CD14-positive monocyte (primary cell): ENCODE measurements at regions not wholly inside any gene's neighbourhood (a gene's known extent, or its start where the extent isn't known, plus 50 kb on each side); places are given as distances from the start of the nearest gene placed in this dataset.

Experiments
- DNase-seq, 3 donors: peaks; one replicate each; pipeline ENCODE4 v3.0.0-alpha.2; 2011 to 2022
- H2AFZ ChIP-seq: 2 replicates; pipeline ENCODE4 v1.6.0; 2012; ENCODE audit warnings: mild to moderate bottlenecking, low read depth, low read length, inconsistent platforms; ENCODE audit not compliant: insufficient read depth, poor library complexity, severe bottlenecking
- H3K27ac ChIP-seq, 2 donors: 1 replicate in 1 of 2; 2 replicates in 1 of 2; pipeline ENCODE4 v1.5.1; 2012 to 2013; ENCODE audit warnings: low read length in 2 of 2, control low read depth in 1 of 2, inconsistent platforms in 1 of 2, low read depth in 1 of 2, mild to moderate bottlenecking in 1 of 2
- H3K27me3 ChIP-seq, 2 donors: one replicate each; pipeline versions ENCODE4 v1.6.0 to v1.6.1; 2011 to 2013; ENCODE audit warnings: low read length in 2 of 2; ENCODE audit not compliant: control insufficient read depth in 2 of 2, insufficient read depth in 2 of 2
- H3K36me3 ChIP-seq, 2 donors: replicated peaks in 1 of 2; 1 replicate in 1 of 2; 2 replicates in 1 of 2; pipeline versions ENCODE4 v1.5.1 to v1.6.1; 2012 to 2013; ENCODE audit warnings: low read length in 2 of 2, control low read depth in 1 of 2, inconsistent platforms in 1 of 2, mild to moderate bottlenecking in 1 of 2; ENCODE audit not compliant: insufficient read depth in 2 of 2, control insufficient read depth in 1 of 2
- H3K4me1 ChIP-seq, 2 donors: 1 replicate in 1 of 2; 2 replicates in 1 of 2; pipeline versions ENCODE4 v1.5.1 to v1.6.1; 2012 to 2013; ENCODE audit warnings: low read length in 2 of 2, control low read depth in 1 of 2, inconsistent platforms in 1 of 2, mild to moderate bottlenecking in 1 of 2, moderate library complexity in 1 of 2; ENCODE audit not compliant: insufficient read depth in 2 of 2, control insufficient read depth in 1 of 2
- H3K4me2 ChIP-seq: replicated peaks from 2 replicates; pipeline ENCODE3; 2012; ENCODE audit warnings: low read length, moderate library complexity, mild to moderate bottlenecking; ENCODE audit not compliant: poor library complexity, severe bottlenecking; ENCODE audit errors: extremely low read depth
- H3K4me3 ChIP-seq, 3 experiments: fragments of 200-600 bp in 1 of 3; sonication (generic) in 1 of 3; replicated peaks in 1 of 3; 1 replicate in 2 of 3; 2 replicates in 1 of 3; pipeline ENCODE4 v1.5.1; 2011 to 2013; ENCODE audit warnings: low read length in 3 of 3, mild to moderate bottlenecking in 3 of 3, control low read depth in 2 of 3, low read depth in 2 of 3, inconsistent platforms in 1 of 3, moderate library complexity in 1 of 3
- H3K79me2 ChIP-seq: 2 replicates; pipeline ENCODE4 v1.6.0; 2012; ENCODE audit warnings: mild to moderate bottlenecking, control low read depth, inconsistent platforms, low read length, moderate library complexity; ENCODE audit not compliant: insufficient read depth
- H3K9ac ChIP-seq: 2 replicates; pipeline ENCODE4 v1.6.0; 2017; ENCODE audit warnings: low read length, mild to moderate bottlenecking; ENCODE audit not compliant: insufficient read depth, poor library complexity, severe bottlenecking
- H3K9me3 ChIP-seq, 2 donors: replicated peaks in 1 of 2; 1 replicate in 1 of 2; 2 replicates in 1 of 2; pipeline versions ENCODE4 v1.5.1 to v1.6.1; 2012 to 2013; ENCODE audit warnings: low read length in 2 of 2, control low read depth in 1 of 2; ENCODE audit not compliant: control insufficient read depth in 1 of 2, insufficient read depth in 1 of 2
- H4K20me1 ChIP-seq: 2 replicates; pipeline ENCODE4 v1.6.0; 2012; ENCODE audit warnings: mild to moderate bottlenecking, low read length, control low read depth, moderate library complexity; ENCODE audit not compliant: insufficient read depth
- H3K27ac Mint-ChIP-seq, 7 donors: one replicate each; pipeline ENCODE4 v1.8.0; 2020; ENCODE audit warnings: mild to moderate bottlenecking in 7 of 7, mixed read lengths in 7 of 7, moderate library complexity in 6 of 7, inconsistent platforms in 2 of 7
- H3K27me3 Mint-ChIP-seq, 3 donors: one replicate each; pipeline ENCODE4 v1.8.0; 2021 to 2022; ENCODE audit warnings: low read depth in 3 of 3, mild to moderate bottlenecking in 3 of 3, mixed read lengths in 3 of 3, moderate library complexity in 3 of 3, inconsistent platforms in 1 of 3
- H3K36me3 Mint-ChIP-seq, 2 donors: one replicate each; pipeline ENCODE4 v1.8.0; 2020; ENCODE audit warnings: mixed read lengths in 2 of 2, inconsistent platforms in 1 of 2, mild to moderate bottlenecking in 1 of 2
- H3K4me1 Mint-ChIP-seq: one replicate; pipeline ENCODE4 v1.8.0; 2020; ENCODE audit warnings: mild to moderate bottlenecking, mixed read lengths
- H3K4me3 Mint-ChIP-seq, 2 donors: one replicate each; pipeline ENCODE4 v1.8.0; 2020; ENCODE audit warnings: mild to moderate bottlenecking in 2 of 2, mixed read lengths in 2 of 2, moderate library complexity in 1 of 2
- H3K9me3 Mint-ChIP-seq, 7 donors: one replicate each; pipeline ENCODE4 v1.8.0; 2020 to 2022; ENCODE audit warnings: mixed read lengths in 7 of 7, mild to moderate bottlenecking in 6 of 7, moderate library complexity in 6 of 7, inconsistent platforms in 2 of 7
- WGBS: methylation state at CpG from one replicate; pipeline ENCODE4 v1.1.5; 2013; ENCODE audit warnings: missing lambda C conversion rate; ENCODE audit not compliant: insufficient coverage; 5-methylcytosine and 5-hydroxymethylcytosine counted together
- intact Hi-C, 2 donors: fragments of 100-400 bp; cut with micrococcal nuclease; formaldehyde crosslinking; loops; one replicate each; pipeline versions ENCODE4 v1.15.0 to v1.15.1; 2023
- TF ChIP-seq, protein P1 (sequence below): fragments of 200-600 bp; IDR thresholded peaks from one replicate; pipeline ENCODE4 v1.8.0; 2022; ENCODE audit warnings: antibody characterized with exemption, mild to moderate bottlenecking

DNA sequence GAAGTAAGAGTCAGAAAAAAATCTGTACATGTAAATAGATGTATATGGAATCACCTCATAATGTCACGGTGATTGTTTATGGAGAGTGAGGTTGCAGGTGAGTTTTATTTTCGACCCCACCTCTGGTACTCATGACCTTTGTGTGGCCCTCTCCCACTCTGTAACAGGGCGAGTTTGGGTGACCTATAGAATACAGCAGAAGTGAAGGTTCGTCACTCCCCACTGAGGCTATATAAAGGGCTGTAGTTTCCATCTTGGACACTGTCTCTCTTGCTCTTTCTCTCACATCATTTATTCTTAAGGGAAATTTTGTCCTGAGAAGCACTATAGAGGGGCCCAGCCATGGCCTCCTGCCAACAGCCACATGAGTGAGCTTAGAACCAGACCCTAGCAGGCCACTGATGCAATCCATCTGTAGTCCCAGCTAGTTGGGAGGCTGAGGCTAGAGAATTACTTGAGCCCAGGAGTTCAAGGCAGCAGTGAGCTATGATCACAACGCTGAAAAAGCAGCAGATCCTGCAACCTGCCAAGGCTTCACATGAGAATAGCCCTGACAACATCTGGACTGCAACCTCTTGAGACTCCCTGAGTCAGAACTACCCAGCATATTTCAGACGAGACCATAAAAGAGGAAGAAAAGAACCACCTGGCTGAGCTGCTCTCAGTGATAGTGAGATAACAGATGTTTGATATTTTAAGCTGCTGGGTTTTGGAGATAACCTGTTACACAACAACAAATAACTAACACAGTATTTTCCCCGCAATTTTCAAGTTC is 74.3 kb upstream of the SLC1A4 start:
- Histone ChIP-seq H3K27ac (no peak overlapping the region), H3K36me3 (no peaks in the 10 kb centered on the region), H3K4me1 (peaks cover 16 to 24% of the 10 kb centered on the region in 2 donors), H4K20me1 (no peaks in the 10 kb centered on the region), H3K4me2 (no peak overlapping the region), H3K9ac (no peak overlapping the region), H3K4me3 (no peak overlapping the region), H3K79me2 (no peaks in the 10 kb centered on the region), H3K27me3 (no peaks in the 10 kb centered on the region), H2AFZ (no peak overlapping the region), H3K9me3 (no peaks in the 10 kb centered on the region)
- Mint-ChIP-seq H3K9me3 (peaks cover 0 to 3% (median 0%) of the 10 kb centered on the region in 7 donors), H3K4me1 (peaks cover 37% of the 10 kb centered on the region), H3K36me3 (no peaks in the 10 kb centered on the region), H3K27ac (peak overlapping the region in 1 of 7 donors; percentile 75), H3K4me3 (no peak overlapping the region), H3K27me3 (no peaks in the 10 kb centered on the region)
- WGBS: 50% methylated on average over 2 of the region's 7 CpGs
- DNase-seq: peak in 2 of 3 donors; percentile 20 to 35
- intact Hi-C loops: loop anchor here (10.0 kb wide), 3 partner anchors 70 to 660 kb away; partner anchors contain the start of gene SLC1A4 (in 1 of the 2)
- TF ChIP-seq, protein P1, sequence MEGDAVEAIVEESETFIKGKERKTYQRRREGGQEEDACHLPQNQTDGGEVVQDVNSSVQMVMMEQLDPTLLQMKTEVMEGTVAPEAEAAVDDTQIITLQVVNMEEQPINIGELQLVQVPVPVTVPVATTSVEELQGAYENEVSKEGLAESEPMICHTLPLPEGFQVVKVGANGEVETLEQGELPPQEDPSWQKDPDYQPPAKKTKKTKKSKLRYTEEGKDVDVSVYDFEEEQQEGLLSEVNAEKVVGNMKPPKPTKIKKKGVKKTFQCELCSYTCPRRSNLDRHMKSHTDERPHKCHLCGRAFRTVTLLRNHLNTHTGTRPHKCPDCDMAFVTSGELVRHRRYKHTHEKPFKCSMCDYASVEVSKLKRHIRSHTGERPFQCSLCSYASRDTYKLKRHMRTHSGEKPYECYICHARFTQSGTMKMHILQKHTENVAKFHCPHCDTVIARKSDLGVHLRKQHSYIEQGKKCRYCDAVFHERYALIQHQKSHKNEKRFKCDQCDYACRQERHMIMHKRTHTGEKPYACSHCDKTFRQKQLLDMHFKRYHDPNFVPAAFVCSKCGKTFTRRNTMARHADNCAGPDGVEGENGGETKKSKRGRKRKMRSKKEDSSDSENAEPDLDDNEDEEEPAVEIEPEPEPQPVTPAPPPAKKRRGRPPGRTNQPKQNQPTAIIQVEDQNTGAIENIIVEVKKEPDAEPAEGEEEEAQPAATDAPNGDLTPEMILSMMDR: no peak

DNA sequence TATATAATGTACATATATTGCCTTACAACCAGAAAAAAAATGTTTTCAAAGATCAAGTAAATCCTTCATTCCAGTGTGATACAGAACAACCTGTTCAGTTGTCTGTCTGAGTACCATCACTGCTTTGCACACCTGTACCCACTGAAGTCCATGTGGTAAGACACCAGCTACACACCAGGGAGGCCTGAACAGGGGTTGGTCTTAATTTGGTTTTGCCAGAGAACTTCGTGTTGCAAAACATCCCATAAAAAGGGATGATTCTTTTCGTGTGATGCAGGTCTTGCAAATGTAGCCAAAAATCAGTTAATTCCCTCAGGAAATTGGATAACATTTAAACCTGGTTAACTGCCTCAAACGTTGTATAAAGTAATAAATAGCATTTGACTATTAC is 73.7 kb upstream of the SLC1A4 start:
- WGBS: no CpG with 5 or more reads among the region's 3 CpGs
- Mint-ChIP-seq H3K27ac (no peak overlapping the region), H3K4me1 (peaks cover 37% of the 10 kb centered on the region), H3K4me3 (no peak overlapping the region), H3K36me3 (no peaks in the 10 kb centered on the region), H3K9me3 (peaks cover 0 to 3% (median 0%) of the 10 kb centered on the region in 7 donors), H3K27me3 (no peaks in the 10 kb centered on the region)
- intact Hi-C loops: loop anchor here (10.0 kb wide), 3 partner anchors 69 to 659 kb away; partner anchors contain the start of gene SLC1A4 (in 1 of the 2)
- no peak overlapping the region for H3K4me3 ChIP-seq
- H3K27me3 ChIP-seq: no peaks in the 10 kb centered on the region
- no peak overlapping the region for H3K4me2 ChIP-seq
- H3K27ac ChIP-seq: no peak overlapping the region
- H3K79me2 ChIP-seq: no peaks in the 10 kb centered on the region
- no peaks in the 10 kb centered on the region for H4K20me1 ChIP-seq
- H3K36me3 ChIP-seq: no peaks in the 10 kb centered on the region
- no peak overlapping the region for H3K9ac ChIP-seq
- no peaks in the 10 kb centered on the region for H3K9me3 ChIP-seq
- H2AFZ ChIP-seq: no peak overlapping the region
- TF ChIP-seq, protein P1: no peak
- peaks cover 16 to 24% of the 10 kb centered on the region in 2 donors for H3K4me1 ChIP-seq
- no peak for DNase-seq
